Parathyroid adenoma (tissue), 2 donors: ENCODE measurements at regions not wholly inside any gene's neighbourhood (a gene's known extent, or its start where the extent isn't known, plus 50 kb on each side); places are given as distances from the start of the nearest gene placed in this dataset.

Experiments
- H2AFZ ChIP-seq: fragments of 300-600 bp; sonication (generic); one replicate; pipeline ENCODE4 v1.7.0; 2017; ENCODE audit warnings: antibody characterized with exemption, mild to moderate bottlenecking
- H3K27ac ChIP-seq: fragments of 300-600 bp; sonication (generic); one replicate; pipeline ENCODE4 v1.7.0; 2017
- H3K27me3 ChIP-seq: fragments of 300-600 bp; sonication (generic); one replicate; pipeline ENCODE4 v1.7.0; 2017; ENCODE audit warnings: low read length; ENCODE audit not compliant: control insufficient read depth, insufficient read depth
- H3K36me3 ChIP-seq: fragments of 300-600 bp; sonication (generic); one replicate; pipeline ENCODE4 v1.7.0; 2017; ENCODE audit warnings: low read length; ENCODE audit not compliant: control insufficient read depth, insufficient read depth
- H3K4me1 ChIP-seq: fragments of 300-600 bp; sonication (generic); one replicate; pipeline ENCODE4 v1.7.0; 2017; ENCODE audit warnings: control low read depth
- H3K4me2 ChIP-seq: fragments of 300-600 bp; sonication (generic); one replicate; pipeline ENCODE4 v1.7.0; 2017; ENCODE audit warnings: low read length
- H3K4me3 ChIP-seq: fragments of 300-600 bp; sonication (generic); one replicate; pipeline ENCODE4 v1.7.0; 2017; ENCODE audit warnings: low read depth, low read length
- H3K79me2 ChIP-seq: fragments of 300-600 bp; sonication (generic); one replicate; pipeline ENCODE4 v1.7.0; 2017; ENCODE audit warnings: control low read depth
- H3K9ac ChIP-seq: fragments of 300-600 bp; sonication (generic); one replicate; pipeline ENCODE4 v1.7.0; 2017; ENCODE audit warnings: mild to moderate bottlenecking
- H3K9me3 ChIP-seq: fragments of 300-600 bp; sonication (generic); one replicate; pipeline ENCODE4 v1.7.0; 2017; ENCODE audit warnings: low read length; ENCODE audit not compliant: control insufficient read depth
- CTCF ChIP-seq: fragments of 300-600 bp; sonication (generic); IDR thresholded peaks from one replicate; pipeline ENCODE4 v1.7.0; 2017; ENCODE audit warnings: antibody characterized with exemption, mild to moderate bottlenecking
- donor health status: primary hyperparathyroidism.

GRCh38 chr14:61891170-61891569, 128.9 kb downstream of the SNAPC1 start:
- H3K4me3 ChIP-seq, result no peak overlapping the region
- no peak overlapping the region for H3K27ac ChIP-seq
- H3K4me1 ChIP-seq, result no peaks in the 10 kb centered on the region
- no peak overlapping the region for H3K9ac ChIP-seq
- H3K27me3 ChIP-seq, result no peaks in the 10 kb centered on the region
- no peaks in the 10 kb centered on the region for H3K79me2 ChIP-seq
- H3K36me3 ChIP-seq, result no peaks in the 10 kb centered on the region
- H2AFZ ChIP-seq, result no peak overlapping the region
- no peak overlapping the region for H3K4me2 ChIP-seq
- H3K9me3 ChIP-seq, result no peaks in the 10 kb centered on the region
- TF ChIP-seq CTCF, result no peak

- Histone ChIP-seq H2AFZ (no peak overlapping the region), H3K27me3 (no peaks in the 10 kb centered on the region), H3K36me3 (no peaks in the 10 kb centered on the region), H3K9ac (no peak overlapping the region), H3K4me3 (no peak overlapping the region), H3K79me2 (no peaks in the 10 kb centered on the region), H3K27ac (no peak overlapping the region), H3K4me2 (no peak overlapping the region), H3K4me1 (no peaks in the 10 kb centered on the region), H3K9me3 (no peaks in the 10 kb centered on the region)
- TF ChIP-seq CTCF, result no peak
Measured at GRCh38 chr14:61891810-61892209, 129.6 kb downstream of the SNAPC1 start.

GRCh38 chr14:61893371-61893940, 131.2 kb downstream of the SNAPC1 start:
- Histone ChIP-seq H3K9ac (no peak overlapping the region), H3K9me3 (no peaks in the 10 kb centered on the region), H3K27me3 (no peaks in the 10 kb centered on the region), H3K4me3 (no peak overlapping the region), H3K4me2 (no peak overlapping the region), H2AFZ (no peak overlapping the region), H3K79me2 (no peaks in the 10 kb centered on the region), H3K36me3 (no peaks in the 10 kb centered on the region), H3K4me1 (no peaks in the 10 kb centered on the region), H3K27ac (no peak overlapping the region)
- TF ChIP-seq CTCF, result no peak

- Histone ChIP-seq H3K4me1 (no peaks in the 10 kb centered on the region), H3K9ac (no peak overlapping the region), H3K4me3 (no peak overlapping the region), H3K27me3 (no peaks in the 10 kb centered on the region), H3K4me2 (no peak overlapping the region), H3K36me3 (no peaks in the 10 kb centered on the region), H3K27ac (no peak overlapping the region), H2AFZ (no peak overlapping the region), H3K9me3 (no peaks in the 10 kb centered on the region), H3K79me2 (no peaks in the 10 kb centered on the region)
- peak; percentile 50 for TF ChIP-seq CTCF
Measured at GRCh38 chr14:61894452-61895077, 132.3 kb downstream of the SNAPC1 start.

GRCh38 chr14:61897300-61897699, 135.1 kb downstream of the SNAPC1 start:
- no peak for TF ChIP-seq CTCF
- no peak overlapping the region for H2AFZ ChIP-seq
- no peak overlapping the region for H3K4me3 ChIP-seq
- H3K4me1 ChIP-seq, result no peaks in the 10 kb centered on the region
- H3K36me3 ChIP-seq, result no peaks in the 10 kb centered on the region
- no peaks in the 10 kb centered on the region for H3K27me3 ChIP-seq
- H3K9ac ChIP-seq, result no peak overlapping the region
- no peaks in the 10 kb centered on the region for H3K9me3 ChIP-seq
- H3K27ac ChIP-seq, result no peak overlapping the region
- H3K4me2 ChIP-seq, result no peak overlapping the region
- no peaks in the 10 kb centered on the region for H3K79me2 ChIP-seq
